Glutamatergic neuron (in vitro differentiated cells): ENCODE measurements at regions not wholly inside any gene's neighbourhood (a gene's known extent, or its start where the extent isn't known, plus 50 kb on each side); places are given as distances from the start of the nearest gene placed in this dataset.
"Not testable (repeated sequence)": the region's sequence is repeated elsewhere in the genome, so short reads cannot be mapped to it uniquely, and the experiment has no call there.

ENCODE experiments used
- DNase-seq: peaks from one replicate; pipeline ENCODE4 v3.0.0; 2022
- H3K27ac Mint-ChIP-seq: one replicate; pipeline ENCODE4 v1.8.0; 2020; ENCODE audit warnings: mild to moderate bottlenecking, mixed read lengths, inconsistent platforms; ENCODE audit not compliant: unreplicated experiment
- H3K27me3 Mint-ChIP-seq: one replicate; pipeline ENCODE4 v1.8.0; 2020; ENCODE audit warnings: mild to moderate bottlenecking, moderate library complexity, mixed read lengths, inconsistent platforms; ENCODE audit not compliant: unreplicated experiment
- H3K36me3 Mint-ChIP-seq: one replicate; pipeline ENCODE4 v1.8.0; 2020; ENCODE audit warnings: mild to moderate bottlenecking, mixed read lengths, inconsistent platforms; ENCODE audit not compliant: unreplicated experiment
- H3K4me1 Mint-ChIP-seq: one replicate; pipeline ENCODE4 v1.8.0; 2020; ENCODE audit warnings: mild to moderate bottlenecking, low read depth, mixed read lengths, inconsistent platforms; ENCODE audit not compliant: unreplicated experiment
- H3K4me3 Mint-ChIP-seq: one replicate; pipeline ENCODE4 v1.8.0; 2020; ENCODE audit warnings: mild to moderate bottlenecking, mixed read lengths, inconsistent platforms; ENCODE audit not compliant: unreplicated experiment
- H3K9me3 Mint-ChIP-seq: one replicate; pipeline ENCODE4 v1.8.0; 2020; ENCODE audit warnings: mild to moderate bottlenecking, moderate library complexity, mixed read lengths, inconsistent platforms; ENCODE audit not compliant: unreplicated experiment
- TF ChIP-seq, protein P1 (sequence below): fragments of 200-600 bp; sonication (generic); IDR thresholded peaks from one replicate; pipeline ENCODE4 v1.5.0; 2021; ENCODE audit not compliant: partially characterized antibody, unreplicated experiment

DNA sequence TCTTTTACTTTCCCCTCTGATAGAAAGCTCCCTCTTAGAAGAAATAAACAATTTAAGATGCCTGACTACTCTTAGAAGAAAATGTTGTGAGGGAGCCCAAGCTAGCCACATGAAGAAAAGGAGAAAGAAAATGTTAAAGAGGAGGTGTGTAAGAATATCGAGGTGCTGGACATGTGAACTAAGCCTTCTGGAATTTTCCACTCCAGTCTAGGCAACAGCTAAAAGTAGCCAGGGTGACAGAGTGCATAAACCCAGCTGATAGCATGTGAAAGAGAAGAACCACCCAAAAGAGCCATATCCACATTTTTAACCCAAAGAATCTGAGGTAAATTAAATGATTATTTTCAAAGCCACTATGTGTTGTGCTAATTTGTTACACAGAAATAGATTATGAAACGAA, 1690.6 kb upstream of the LRRTM3 start:
- TF ChIP-seq, protein P1, sequence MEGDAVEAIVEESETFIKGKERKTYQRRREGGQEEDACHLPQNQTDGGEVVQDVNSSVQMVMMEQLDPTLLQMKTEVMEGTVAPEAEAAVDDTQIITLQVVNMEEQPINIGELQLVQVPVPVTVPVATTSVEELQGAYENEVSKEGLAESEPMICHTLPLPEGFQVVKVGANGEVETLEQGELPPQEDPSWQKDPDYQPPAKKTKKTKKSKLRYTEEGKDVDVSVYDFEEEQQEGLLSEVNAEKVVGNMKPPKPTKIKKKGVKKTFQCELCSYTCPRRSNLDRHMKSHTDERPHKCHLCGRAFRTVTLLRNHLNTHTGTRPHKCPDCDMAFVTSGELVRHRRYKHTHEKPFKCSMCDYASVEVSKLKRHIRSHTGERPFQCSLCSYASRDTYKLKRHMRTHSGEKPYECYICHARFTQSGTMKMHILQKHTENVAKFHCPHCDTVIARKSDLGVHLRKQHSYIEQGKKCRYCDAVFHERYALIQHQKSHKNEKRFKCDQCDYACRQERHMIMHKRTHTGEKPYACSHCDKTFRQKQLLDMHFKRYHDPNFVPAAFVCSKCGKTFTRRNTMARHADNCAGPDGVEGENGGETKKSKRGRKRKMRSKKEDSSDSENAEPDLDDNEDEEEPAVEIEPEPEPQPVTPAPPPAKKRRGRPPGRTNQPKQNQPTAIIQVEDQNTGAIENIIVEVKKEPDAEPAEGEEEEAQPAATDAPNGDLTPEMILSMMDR, result no peak
- H3K4me1 Mint-ChIP-seq, result peaks cover 5% of the 10 kb centered on the region
- no peak overlapping the region for H3K4me3 Mint-ChIP-seq
- H3K36me3 Mint-ChIP-seq, result no peaks in the 10 kb centered on the region
- DNase-seq, result no peak
- no peak overlapping the region for H3K27ac Mint-ChIP-seq
- peaks cover 3% of the 10 kb centered on the region for H3K9me3 Mint-ChIP-seq
- H3K27me3 Mint-ChIP-seq, result peaks cover 2% of the 10 kb centered on the region

DNA sequence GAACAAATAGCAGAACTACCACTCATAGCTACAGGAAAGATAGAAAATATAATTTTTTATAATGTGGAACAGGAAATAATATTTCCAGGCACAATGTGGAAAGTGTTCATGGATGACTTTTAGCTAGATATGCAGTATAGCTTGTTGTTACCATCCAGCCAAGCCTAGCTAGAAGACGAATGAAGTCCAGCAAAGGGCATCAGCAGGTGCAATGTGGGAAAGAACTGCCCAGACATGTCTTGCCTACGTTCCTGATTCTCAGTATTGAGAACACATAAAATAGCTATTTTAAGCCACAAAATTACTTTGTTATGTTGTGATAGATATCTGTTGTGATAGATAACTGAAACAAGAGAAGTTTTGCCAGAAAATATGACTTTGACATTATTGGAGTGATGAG, 1690.0 kb upstream of the LRRTM3 start:
- DNase-seq, result no peak
- Mint-ChIP-seq H3K27me3 (peaks cover 2% of the 10 kb centered on the region), H3K4me1 (peaks cover 5% of the 10 kb centered on the region), H3K27ac (no peak overlapping the region), H3K4me3 (no peak overlapping the region), H3K9me3 (peaks cover 3% of the 10 kb centered on the region), H3K36me3 (no peaks in the 10 kb centered on the region)
- TF ChIP-seq, protein P1, result no peak

GRCh38 chr10:65265451-65265954, 1660.3 kb upstream of the LRRTM3 start:
- Mint-ChIP-seq H3K4me3 (no peak overlapping the region), H3K27me3 (no peaks in the 10 kb centered on the region), H3K27ac (no peak overlapping the region), H3K4me1 (no peaks in the 10 kb centered on the region), H3K9me3 (peaks cover 2% of the 10 kb centered on the region), H3K36me3 (peaks cover 6% of the 10 kb centered on the region)
- TF ChIP-seq, protein P1, result no peak
- no peak for DNase-seq

DNA sequence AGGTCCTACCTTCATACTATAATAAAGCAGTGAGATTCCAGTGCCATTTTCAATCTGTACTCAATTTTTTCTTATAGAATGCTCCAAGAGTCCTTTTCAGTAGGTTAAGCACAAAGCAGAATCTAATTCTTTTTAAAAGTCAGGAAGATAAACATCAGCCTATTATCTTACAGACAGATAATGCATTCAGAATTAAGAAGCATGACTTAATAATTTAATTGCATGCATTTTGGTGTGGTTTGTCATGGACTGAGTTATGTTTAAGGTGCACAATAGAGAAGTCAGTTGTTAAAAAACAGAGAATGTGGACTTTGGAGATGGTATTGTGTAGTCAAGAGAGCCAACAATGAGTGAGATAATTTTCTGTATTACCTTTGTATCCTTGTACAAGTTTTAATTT, 1656.3 kb upstream of the LRRTM3 start:
- not testable (repeated sequence) for H3K36me3 Mint-ChIP-seq, H3K27me3 Mint-ChIP-seq, H3K4me3 Mint-ChIP-seq, H3K4me1 Mint-ChIP-seq, DNase-seq, H3K9me3 Mint-ChIP-seq, H3K27ac Mint-ChIP-seq

DNA sequence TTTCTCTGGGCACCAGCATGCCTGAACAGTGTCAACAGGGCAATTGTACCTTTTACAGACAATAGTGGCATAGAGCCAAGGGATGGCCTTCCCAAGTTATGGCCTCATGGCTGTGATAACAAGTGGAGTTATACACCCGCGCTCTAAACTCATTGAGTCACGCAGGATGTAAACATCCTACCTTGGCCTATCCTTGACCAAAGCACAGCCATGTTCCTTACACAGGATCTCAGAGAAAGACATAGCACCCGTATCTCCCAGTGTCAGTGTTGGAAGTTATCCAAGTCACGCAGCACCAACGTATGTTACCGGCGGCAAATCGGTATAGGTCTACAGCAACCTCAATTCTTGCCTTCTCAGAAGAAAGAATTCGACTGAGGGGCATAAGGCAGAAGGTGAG, 1654.9 kb upstream of the LRRTM3 start:
- no peak overlapping the region for H3K27ac Mint-ChIP-seq
- DNase-seq, result no peak
- no peaks in the 10 kb centered on the region for H3K36me3 Mint-ChIP-seq
- no peaks in the 10 kb centered on the region for H3K27me3 Mint-ChIP-seq
- no peak overlapping the region for H3K4me3 Mint-ChIP-seq
- H3K9me3 Mint-ChIP-seq, result no peaks in the 10 kb centered on the region
- TF ChIP-seq, protein P1, result no peak
- no peaks in the 10 kb centered on the region for H3K4me1 Mint-ChIP-seq

DNA sequence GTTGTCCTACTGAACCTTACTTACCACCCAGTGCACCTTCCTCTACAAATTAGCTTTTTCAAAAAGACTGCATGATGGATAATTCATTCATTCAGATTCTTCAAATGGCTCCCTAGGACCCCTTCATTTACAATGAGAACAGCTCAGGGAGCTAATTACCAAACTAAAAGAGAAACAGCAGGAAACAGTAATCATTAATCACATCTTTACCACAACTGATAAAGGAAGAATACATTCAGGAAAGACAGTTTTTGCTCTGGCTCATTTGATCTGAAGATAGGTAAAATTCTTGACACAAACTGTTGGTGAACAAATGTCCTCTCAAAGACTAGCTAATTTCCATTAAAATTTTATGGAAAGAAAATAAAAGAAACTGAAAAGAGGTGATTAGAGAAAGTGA, 1652.7 kb upstream of the LRRTM3 start:
- TF ChIP-seq, protein P1, result no peak
- H3K4me1 Mint-ChIP-seq, result no peaks in the 10 kb centered on the region
- no peak overlapping the region for H3K27ac Mint-ChIP-seq
- H3K4me3 Mint-ChIP-seq, result no peak overlapping the region
- H3K9me3 Mint-ChIP-seq, result no peaks in the 10 kb centered on the region
- no peaks in the 10 kb centered on the region for H3K27me3 Mint-ChIP-seq
- no peak for DNase-seq
- no peaks in the 10 kb centered on the region for H3K36me3 Mint-ChIP-seq
